ENCODE measurements at regions not wholly inside any gene's neighbourhood (a gene's known extent, or its start where the extent isn't known, plus 50 kb on each side); places are given as distances from the start of the nearest gene placed in this dataset.

- Histone ChIP-seq H3K4me3 (no peak overlapping the region), H3K27me3 (no peaks in the 10 kb centered on the region), H3K36me3 (no peaks in the 10 kb centered on the region), H3K9me3 (no peaks in the 10 kb centered on the region), H3K4me1 (no peaks in the 10 kb centered on the region), H3K27ac (no peak overlapping the region)
- intact Hi-C loops (cut with DNase I; ENCODE audit: low total_unique reads) (no loop called here), in situ Hi-C loops (cut with MboI; ENCODE audit: low sequenced_read_pairs in 4 of 4) (no loop called here)
- DNase-seq (no peak), ATAC-seq (no peak)
- TF ChIP-seq CTCF (IDR thresholded peaks at IDR 0.05 in 4 of 5, conservative IDR thresholded peaks at IDR 0.05 in 1 of 5) (no peak), POLR2A (IDR thresholded peaks at IDR 0.05) (no peak)
These were observed 182.5 kb downstream of the PSAT1 start for GRCh38 chr9:78479441-78479840.

GRCh38 chr9:78486661-78487060 is 189.7 kb downstream of the PSAT1 start:
- intact Hi-C loops (cut with DNase I; ENCODE audit: low total_unique reads) = no loop called here
- Histone ChIP-seq H3K27me3 (no peaks in the 10 kb centered on the region), H3K4me1 (no peaks in the 10 kb centered on the region), H3K36me3 (no peaks in the 10 kb centered on the region), H3K27ac (no peak overlapping the region), H3K9me3 (no peaks in the 10 kb centered on the region), H3K4me3 (no peak overlapping the region)
- in situ Hi-C loops (cut with MboI; ENCODE audit: low sequenced_read_pairs in 4 of 4) = no loop called here
- TF ChIP-seq POLR2A (IDR thresholded peaks at IDR 0.05) (no peak), CTCF (IDR thresholded peaks at IDR 0.05 in 4 of 5, conservative IDR thresholded peaks at IDR 0.05 in 1 of 5) (no peak)
- DNase-seq (no peak), ATAC-seq (no peak)

GRCh38 chr9:78490231-78490630 is 193.3 kb downstream of the PSAT1 start:
- intact Hi-C loops (cut with DNase I; ENCODE audit: low total_unique reads) = no loop called here
- no peak overlapping the region for H3K27ac ChIP-seq
- TF ChIP-seq POLR2A (IDR thresholded peaks at IDR 0.05) = no peak
- no peak for TF ChIP-seq CTCF (IDR thresholded peaks at IDR 0.05 in 4 of 5, conservative IDR thresholded peaks at IDR 0.05 in 1 of 5)
- H3K9me3 ChIP-seq = no peaks in the 10 kb centered on the region
- no peaks in the 10 kb centered on the region for H3K27me3 ChIP-seq
- DNase-seq (no peak), ATAC-seq (no peak)
- H3K4me1 ChIP-seq = no peaks in the 10 kb centered on the region
- in situ Hi-C loops (cut with MboI; ENCODE audit: low sequenced_read_pairs in 4 of 4) = no loop called here
- H3K4me3 ChIP-seq = no peak overlapping the region
- no peaks in the 10 kb centered on the region for H3K36me3 ChIP-seq

- TF ChIP-seq POLR2A (IDR thresholded peaks at IDR 0.05) (no peak), CTCF (IDR thresholded peaks at IDR 0.05 in 4 of 5, conservative IDR thresholded peaks at IDR 0.05 in 1 of 5) (no peak)
- Histone ChIP-seq H3K36me3 (no peaks in the 10 kb centered on the region), H3K27me3 (no peaks in the 10 kb centered on the region), H3K4me3 (no peak overlapping the region), H3K27ac (no peak overlapping the region), H3K9me3 (no peaks in the 10 kb centered on the region), H3K4me1 (no peaks in the 10 kb centered on the region)
- DNase-seq = no peak
- in situ Hi-C loops (cut with MboI; ENCODE audit: low sequenced_read_pairs in 4 of 4) (no loop called here), intact Hi-C loops (cut with DNase I; ENCODE audit: low total_unique reads) (no loop called here)
- ATAC-seq = no peak
These were observed 194.5 kb downstream of the PSAT1 start for GRCh38 chr9:78491402-78491801.

GRCh38 chr9:78493166-78493742 is 196.3 kb downstream of the PSAT1 start:
- Histone ChIP-seq H3K36me3 (no peaks in the 10 kb centered on the region), H3K9me3 (no peaks in the 10 kb centered on the region), H3K27me3 (no peaks in the 10 kb centered on the region), H3K27ac (no peak overlapping the region), H3K4me3 (no peak overlapping the region), H3K4me1 (no peaks in the 10 kb centered on the region)
- ATAC-seq = no peak
- no peak for DNase-seq
- TF ChIP-seq CTCF (IDR thresholded peaks at IDR 0.05 in 4 of 5, conservative IDR thresholded peaks at IDR 0.05 in 1 of 5) = no peak
- TF ChIP-seq POLR2A (IDR thresholded peaks at IDR 0.05) = no peak
- in situ Hi-C loops (cut with MboI; ENCODE audit: low sequenced_read_pairs in 4 of 4) = no loop called here
- intact Hi-C loops (cut with DNase I; ENCODE audit: low total_unique reads) = no loop called here

Data from gastrocnemius medialis (tissue), 4 donors.